GM12878 (cell line): ENCODE measurements at regions not wholly inside any gene's neighbourhood (a gene's known extent, or its start where the extent isn't known, plus 50 kb on each side); places are given as distances from the start of the nearest gene placed in this dataset.

Experiments
- BHLHE40 ChIP-seq, 2 experiments: fragments of 450-650 bp in 1 of 2; IDR thresholded peaks; 2 replicates each; pipeline ENCODE4 v1.6.1; 2011 to 2017; ENCODE audit warnings: low read depth in 2 of 2, borderline replicate concordance in 1 of 2, improper control_type of control experiment in 1 of 2, low read length in 1 of 2, mild to moderate bottlenecking in 1 of 2
- CHD4 ChIP-seq: fragments of 200-600 bp; sonication (generic); IDR thresholded peaks from 2 replicates; pipeline ENCODE4 v1.6.1; 2016; ENCODE audit warnings: mild to moderate bottlenecking
- ELK1 ChIP-seq: IDR thresholded peaks from 2 replicates; pipeline ENCODE4 v1.6.1; 2012; ENCODE audit warnings: low read depth, low read length, improper control_type of control experiment
- IRF4 ChIP-seq: IDR thresholded peaks from 2 replicates; pipeline ENCODE4 v1.6.1; 2011; ENCODE audit warnings: low read depth, low read length
- MXI1 ChIP-seq: fragments of 150-350 bp; IDR thresholded peaks from 2 replicates; pipeline ENCODE4 v1.6.1; 2011; ENCODE audit warnings: low read depth, mild to moderate bottlenecking, inconsistent platforms, low read length, improper control_type of control experiment
- MYC ChIP-seq: IDR thresholded peaks from 2 replicates; pipeline ENCODE4 v1.6.1; 2011; ENCODE audit warnings: mild to moderate bottlenecking, low read length, moderate library complexity, inconsistent platforms; ENCODE audit not compliant: insufficient read depth, insufficient replicate concordance, insufficient read length, severe bottlenecking
- NKRF ChIP-seq: fragments of 450-650 bp; conservative IDR thresholded peaks from 2 replicates; pipeline ENCODE4 v1.6.1; 2017; ENCODE audit warnings: mild to moderate bottlenecking, moderate library complexity
- PKNOX1 ChIP-seq: fragments of 450-650 bp; IDR thresholded peaks from 2 replicates; pipeline ENCODE4 v1.6.1; 2016; ENCODE audit warnings: mild to moderate bottlenecking
- POLR2AphosphoS2 ChIP-seq: IDR thresholded peaks from 2 replicates; pipeline ENCODE4 v1.6.1; 2011; ENCODE audit warnings: low read depth, mild to moderate bottlenecking, low read length, improper control_type of control experiment, moderate library complexity
- RB1 ChIP-seq: fragments of 450-650 bp; formaldehyde crosslinking; IDR thresholded peaks from 2 replicates; pipeline ENCODE4 v1.6.1; 2017; ENCODE audit warnings: mild to moderate bottlenecking, borderline replicate concordance
- RELA ChIP-seq: fragments of 450-650 bp; IDR thresholded peaks from 2 replicates; pipeline ENCODE4 v1.8.0; 2014; ENCODE audit warnings: borderline replicate concordance; ENCODE audit not compliant: partially characterized antibody
- REST ChIP-seq: IDR thresholded peaks from 2 replicates; pipeline ENCODE4 v1.6.1; 2012; ENCODE audit warnings: mild to moderate bottlenecking, low read depth, low read length
- RFX5 ChIP-seq: IDR thresholded peaks from 2 replicates; pipeline ENCODE4 v1.6.1; 2011; ENCODE audit warnings: low read depth, low read length, improper control_type of control experiment
- SMAD5 ChIP-seq: IDR thresholded peaks from 2 replicates; pipeline ENCODE4 v1.6.1; 2016; ENCODE audit warnings: antibody characterized with exemption, low read depth
- ZNF217 ChIP-seq: fragments of 450-650 bp; IDR thresholded peaks from 2 replicates; pipeline ENCODE4 v1.6.1; 2017; ENCODE audit warnings: antibody characterized with exemption, mild to moderate bottlenecking
- ZNF592 ChIP-seq: fragments of 450-650 bp; IDR thresholded peaks from 2 replicates; pipeline ENCODE4 v1.6.1; 2017; ENCODE audit warnings: mild to moderate bottlenecking, moderate library complexity

- TF ChIP-seq REST (no peak), ZNF592 (no peak), RB1 (peak; percentile 71; the same call in 1 of the 2 replicates), BHLHE40 (IDR thresholded peaks at IDR 0.05; ENCODE audit: borderline replicate concordance in 1 of 2, low read depth in 2 of 2, low read length in 1 of 2) (peak; percentile 91 to 96), ELK1 (no peak), SMAD5 (no peak), IRF4 (no peak), RFX5 (no peak), NKRF (no peak; the same call in 1 of the 2 replicates), MYC (no peak), MXI1 (no peak), RELA (no peak), CHD4 (no peak), ZNF217 (peak; percentile 66; the same call in 1 of the 2 replicates), POLR2AphosphoS2 (no peak), PKNOX1 (no peak)
Measured at GRCh38 chr10:44310762-44311562, 73.9 kb downstream of the CXCL12 start (continued).
